H1 (cell line): ENCODE measurements at regions not wholly inside any gene's neighbourhood (a gene's known extent, or its start where the extent isn't known, plus 50 kb on each side); places are given as distances from the start of the nearest gene placed in this dataset.

Experiments
- CTCF ChIA-PET: fragments of 300-600 bp; sonication (Branson Sonifier 250); formaldehyde crosslinking; loops from one replicate; lab custom pipeline; 2021; ENCODE audit not compliant: partially characterized antibody; lab: Charles Lee
- POLR2A ChIA-PET: fragments of 300-600 bp; sonication (Branson Sonifier 250); formaldehyde crosslinking; loops from one replicate; lab custom pipeline; 2021; ENCODE audit warnings: inconsistent platforms; ENCODE audit not compliant: partially characterized antibody; lab: Charles Lee
- DNase-seq, 2 experiments: peaks; one replicate each; pipeline versions ENCODE4 v3.0.0 to v3.0.0-alpha.2; 2010 to 2022; ENCODE audit warnings: low spot score in 2 of 2, low read depth in 1 of 2, mixed read lengths in 1 of 2
- FAIRE-seq: peaks from 2 replicates; lab custom pipeline; 2011; peaks lifted over from hg19 to GRCh38; lab: Jason Lieb, UNC
- H2AFZ ChIP-seq: 2 replicates; pipeline ENCODE4 v1.8.1; 2012; ENCODE audit warnings: low read length, inconsistent platforms
- H2AK5ac ChIP-seq: 2 replicates; pipeline ENCODE4 v1.6.1; 2013; ENCODE audit warnings: low read depth, low read length
- H2BK120ac ChIP-seq: replicated peaks from 2 replicates; pipeline ENCODE3; 2013; ENCODE audit warnings: low read depth, low read length, inconsistent platforms
- H2BK12ac ChIP-seq: 2 replicates; pipeline ENCODE4 v1.6.1; 2013; ENCODE audit warnings: low read depth, low read length
- H2BK15ac ChIP-seq: 2 replicates; pipeline ENCODE4 v1.6.1; 2013; ENCODE audit warnings: low read length
- H2BK20ac ChIP-seq: 2 replicates; pipeline ENCODE4 v1.6.1; 2013; ENCODE audit warnings: low read length
- H2BK5ac ChIP-seq: 2 replicates; pipeline ENCODE4 v1.6.1; 2013; ENCODE audit warnings: low read depth, low read length
- H3K14ac ChIP-seq: 2 replicates; pipeline ENCODE4 v1.6.1; 2013; ENCODE audit warnings: inconsistent platforms; ENCODE audit not compliant: insufficient read length
- H3K18ac ChIP-seq: 2 replicates; pipeline ENCODE4 v1.6.1; 2013; ENCODE audit warnings: low read length; ENCODE audit errors: extremely low read depth
- H3K23ac ChIP-seq: 2 replicates; pipeline ENCODE4 v1.6.1; 2013; ENCODE audit warnings: inconsistent platforms; ENCODE audit not compliant: insufficient read length
- H3K23me2 ChIP-seq: 2 replicates; pipeline ENCODE4 v1.6.1; 2013; ENCODE audit warnings: low read depth, low read length
- H3K27ac ChIP-seq: 2 replicates; pipeline ENCODE4 v1.6.1; 2011; ENCODE audit warnings: low read depth, low read length, inconsistent platforms
- H3K27me3 ChIP-seq, 4 experiments: replicated peaks in 1 of 4; 1 replicate in 1 of 4; 2 replicates in 3 of 4; pipeline versions ENCODE4 v1.6.1 to v1.8.1; 2011 to 2013; ENCODE audit warnings: low read length in 3 of 4, mild to moderate bottlenecking in 3 of 4, inconsistent platforms in 2 of 4, mixed read lengths in 2 of 4, moderate library complexity in 1 of 4; ENCODE audit not compliant: control insufficient read depth in 3 of 4, insufficient read depth in 3 of 4; ENCODE audit errors: extremely low read depth in 1 of 4
- H3K36me3 ChIP-seq, 4 experiments: 2 replicates each; pipeline versions ENCODE4 v1.6.1 to v1.8.1; 2011 to 2013; ENCODE audit warnings: mild to moderate bottlenecking in 4 of 4, low read length in 3 of 4, moderate library complexity in 2 of 4, control low read depth in 1 of 4, inconsistent platforms in 1 of 4; ENCODE audit not compliant: insufficient read depth in 4 of 4, control insufficient read depth in 2 of 4
- H3K4ac ChIP-seq: replicated peaks from 2 replicates; pipeline ENCODE3; 2013; ENCODE audit warnings: low read length, low read depth, mixed read lengths, inconsistent platforms; ENCODE audit not compliant: insufficient read length
- H3K4me1 ChIP-seq, 4 experiments: replicated peaks in 1 of 4; 1 replicate in 1 of 4; 2 replicates in 3 of 4; pipeline versions ENCODE4 v1.6.1 to v1.8.1; 2011 to 2013; ENCODE audit warnings: low read length in 3 of 4, inconsistent platforms in 2 of 4, mixed read lengths in 1 of 4; ENCODE audit not compliant: insufficient read depth in 4 of 4, control insufficient read depth in 3 of 4
- H3K4me2 ChIP-seq, 2 experiments: 2 replicates each; pipeline versions ENCODE4 v1.6.1 to v1.8.1; 2011 to 2013; ENCODE audit warnings: low read depth in 2 of 2, low read length in 2 of 2, control low read depth in 1 of 2, inconsistent platforms in 1 of 2, mild to moderate bottlenecking in 1 of 2; ENCODE audit not compliant: insufficient read depth in 1 of 2
- H3K4me3 ChIP-seq, 4 experiments: fragments of 200-600, 300-600 bp in 1 of 4; sonication (generic), shearing (Covaris generic), sonication (Bioruptor Twin) in 1 of 4; 2 replicates each; pipeline versions ENCODE4 v1.5.1 to v1.8.1; 2011 to 2016; ENCODE audit warnings: low read length in 4 of 4, low read depth in 3 of 4, control low read depth in 2 of 4, inconsistent platforms in 2 of 4, mild to moderate bottlenecking in 2 of 4, mixed read lengths in 1 of 4, moderate library complexity in 1 of 4; ENCODE audit not compliant: insufficient read depth in 2 of 4; ENCODE audit errors: extremely low read depth in 1 of 4
- H3K56ac ChIP-seq: replicated peaks from 2 replicates; pipeline ENCODE3; 2013; ENCODE audit warnings: low read depth, mild to moderate bottlenecking, mixed read lengths, low read length, inconsistent platforms; ENCODE audit not compliant: insufficient read length
- H3K79me1 ChIP-seq: 2 replicates; pipeline ENCODE4 v1.6.1; 2013; ENCODE audit warnings: low read depth, low read length, control low read depth
- H3K79me2 ChIP-seq, 2 experiments: 2 replicates each; pipeline versions ENCODE4 v1.6.1 to v1.8.1; 2012 to 2013; ENCODE audit warnings: low read length in 2 of 2, mild to moderate bottlenecking in 2 of 2, inconsistent platforms in 1 of 2; ENCODE audit not compliant: insufficient read depth in 2 of 2, control insufficient read depth in 1 of 2
- H3K9ac ChIP-seq, 4 experiments: replicated peaks in 1 of 4; 1 replicate in 1 of 4; 2 replicates in 3 of 4; pipeline versions ENCODE4 v1.6.1 to v1.8.1; 2011 to 2013; ENCODE audit warnings: low read depth in 3 of 4, low read length in 3 of 4, control low read depth in 2 of 4, mild to moderate bottlenecking in 2 of 4, moderate library complexity in 2 of 4, inconsistent platforms in 1 of 4; ENCODE audit errors: extremely low read depth in 1 of 4
- H3K9me3 ChIP-seq, 2 experiments: 2 replicates each; pipeline versions ENCODE4 v1.6.1 to v1.8.1; 2012 to 2013; ENCODE audit warnings: mild to moderate bottlenecking in 2 of 2, moderate library complexity in 2 of 2, control low read depth in 1 of 2, inconsistent platforms in 1 of 2, low read depth in 1 of 2, low read length in 1 of 2, mixed read lengths in 1 of 2; ENCODE audit not compliant: insufficient read depth in 2 of 2
- H4K20me1 ChIP-seq, 2 experiments: replicated peaks in 1 of 2; 2 replicates each; pipeline versions ENCODE3 to v1.8.1; 2011 to 2013; ENCODE audit warnings: inconsistent platforms in 2 of 2, low read length in 2 of 2, mild to moderate bottlenecking in 1 of 2; ENCODE audit not compliant: insufficient read depth in 2 of 2, control insufficient read depth in 1 of 2
- H4K5ac ChIP-seq: 2 replicates; pipeline ENCODE4 v1.6.1; 2013; ENCODE audit warnings: low read length, low read depth, mixed read lengths, inconsistent platforms; ENCODE audit not compliant: insufficient read length
- H4K8ac ChIP-seq: 2 replicates; pipeline ENCODE4 v1.8.0; 2013; ENCODE audit warnings: mild to moderate bottlenecking, moderate library complexity, low read length, inconsistent platforms; ENCODE audit not compliant: insufficient read depth; ENCODE audit errors: extremely low read depth
- H4K91ac ChIP-seq: replicated peaks from 2 replicates; pipeline ENCODE3; 2013; ENCODE audit warnings: low read length, mixed read lengths, inconsistent platforms; ENCODE audit not compliant: insufficient read length
- ATF2 ChIP-seq: IDR thresholded peaks from 2 replicates; pipeline ENCODE4 v1.6.1; 2012; ENCODE audit warnings: low read length, inconsistent platforms
- BRCA1 ChIP-seq: IDR thresholded peaks from 2 replicates; pipeline ENCODE4 v1.6.1; 2012; ENCODE audit warnings: low read depth, low read length, improper control_type of control experiment
- CREB1 ChIP-seq: IDR thresholded peaks from 2 replicates; pipeline ENCODE4 v1.6.1; 2012; ENCODE audit warnings: inconsistent platforms
- CTBP2 ChIP-seq: IDR thresholded peaks from 2 replicates; pipeline ENCODE4 v1.7.0; 2011; ENCODE audit warnings: borderline replicate concordance, mild to moderate bottlenecking, moderate library complexity, mixed read lengths, low read length; ENCODE audit not compliant: insufficient read depth, insufficient read length
- JUND ChIP-seq: IDR thresholded peaks from 2 replicates; pipeline ENCODE4 v1.6.1; 2011; ENCODE audit warnings: mild to moderate bottlenecking, improper control_type of control experiment, low read length
- KDM5A ChIP-seq: fragments of 200-600 bp; IDR thresholded peaks from 2 replicates; pipeline ENCODE4 v1.7.1; 2012; ENCODE audit warnings: mild to moderate bottlenecking, low read length, inconsistent platforms, mixed read lengths
- MAFK ChIP-seq: IDR thresholded peaks from 2 replicates; pipeline ENCODE4 v1.6.1; 2012; ENCODE audit warnings: low read depth, mild to moderate bottlenecking, improper control_type of control experiment, low read length
- POU5F1 ChIP-seq: IDR thresholded peaks from 2 replicates; pipeline ENCODE4 v1.6.1; 2011; ENCODE audit warnings: low read depth, mild to moderate bottlenecking, low read length, moderate library complexity
- RFX5 ChIP-seq: IDR thresholded peaks from 2 replicates; pipeline ENCODE4 v1.6.1; 2011; ENCODE audit warnings: low read depth, low read length, improper control_type of control experiment, borderline replicate concordance
- SUZ12 ChIP-seq: fragments of 200-600 bp; sonication (generic); IDR thresholded peaks from 2 replicates; pipeline ENCODE4 v1.6.1; 2012; ENCODE audit warnings: mild to moderate bottlenecking, inconsistent platforms, low read length, moderate library complexity, mixed read lengths
- TAF1 ChIP-seq: IDR thresholded peaks from 2 replicates; pipeline ENCODE4 v1.6.1; 2011; ENCODE audit warnings: mild to moderate bottlenecking, low read depth, low read length
- TBP ChIP-seq: IDR thresholded peaks from 2 replicates; pipeline ENCODE4 v1.6.1; 2011; ENCODE audit warnings: low read depth, low read length, improper control_type of control experiment
- TEAD4 ChIP-seq: IDR thresholded peaks from 2 replicates; pipeline ENCODE4 v1.6.1; 2012; ENCODE audit warnings: low read depth, low read length, inconsistent platforms, mixed read lengths
- WGBS, 2 experiments: shearing (Covaris generic) in 1 of 2; methylation state at CpG; one replicate each; pipeline versions ENCODE4 v1.1.6 to v1.1.7; 2013 to 2015; ENCODE audit warnings: low lambda C conversion rate in 2 of 2, mixed read lengths in 2 of 2, inconsistent platforms in 1 of 2, low coverage in 1 of 2, missing lambda C conversion rate in 1 of 2; ENCODE audit not compliant: insufficient replicate concordance in 2 of 2, insufficient coverage in 1 of 2, insufficient read length in 1 of 2; ENCODE audit errors: extremely low coverage in 1 of 2, missing lambda C conversion rate in 1 of 2; 5-methylcytosine and 5-hydroxymethylcytosine counted together

GRCh38 chr16:55012362-55012761 is 81.7 kb downstream of the IRX5 start:
- CTCF ChIA-PET = interaction anchor here (0.6 kb wide), 1 partner anchor 9 kb away, joined by 4 read pairs; no protein-coding TSS in a partner anchor
- TF ChIP-seq MAFK (no peak), CTBP2 (no peak), RFX5 (no peak), TBP (no peak), SUZ12 (no peak), BRCA1 (no peak), TEAD4 (no peak), TAF1 (no peak), POU5F1 (no peak), ATF2 (no peak), JUND (no peak), CREB1 (no peak), KDM5A (no peak)

More at GRCh38 chr16:55012362-55012761, 81.7 kb downstream of the IRX5 start:
- no peaks in the 10 kb centered on the region for H4K20me1 ChIP-seq
- no peak overlapping the region for H3K14ac ChIP-seq
- 63% methylated on average over 2 of the region's 2 CpGs; no CpG with 5 or more reads in 1 of the 2 experiments for WGBS, 2 experiments
- H4K5ac ChIP-seq = no peak overlapping the region
- H3K4ac ChIP-seq = no peak overlapping the region
- H3K27ac ChIP-seq = no peak overlapping the region
- no peak overlapping the region for H3K9ac ChIP-seq
- H2BK120ac ChIP-seq = no peak overlapping the region
- no peak overlapping the region for H4K8ac ChIP-seq
- H3K4me3 ChIP-seq = no peak overlapping the region
- no peaks in the 10 kb centered on the region for H3K79me1 ChIP-seq
- H3K23me2 ChIP-seq = no peaks in the 10 kb centered on the region
- H3K4me1 ChIP-seq = no peaks in the 10 kb centered on the region
- no peak overlapping the region for H2AK5ac ChIP-seq
- FAIRE-seq (no peak), DNase-seq (no peak)
- no peaks in the 10 kb centered on the region for H3K36me3 ChIP-seq
- H2BK5ac ChIP-seq = no peak overlapping the region
- POLR2A ChIA-PET = no interaction called here
- no peak overlapping the region for H2BK15ac ChIP-seq
- H3K18ac ChIP-seq = no peak overlapping the region
- no peak overlapping the region for H3K4me2 ChIP-seq
- no peak overlapping the region for H2BK12ac ChIP-seq
- no peaks in the 10 kb centered on the region for H3K27me3 ChIP-seq
- H2AFZ ChIP-seq = no peak overlapping the region
- H3K23ac ChIP-seq = no peak overlapping the region
- H4K91ac ChIP-seq = no peak overlapping the region
- no peaks in the 10 kb centered on the region for H3K9me3 ChIP-seq
- no peak overlapping the region for H2BK20ac ChIP-seq
- H3K79me2 ChIP-seq = no peaks in the 10 kb centered on the region
- H3K56ac ChIP-seq = no peak overlapping the region
